Mesothelial cell of epicardium (in vitro differentiated cells): ENCODE measurements at regions not wholly inside any gene's neighbourhood (a gene's known extent, or its start where the extent isn't known, plus 50 kb on each side); places are given as distances from the start of the nearest gene placed in this dataset.
"Not testable (repeated sequence)": the region's sequence is repeated elsewhere in the genome, so short reads cannot be mapped to it uniquely, and the experiment has no call there.

Source experiments
- DNase-seq, 2 experiments: peaks; one replicate each; pipeline ENCODE4 v3.0.0; 2021; ENCODE audit warnings: low spot score in 2 of 2; ENCODE audit not compliant: unreplicated experiment in 2 of 2
- H3K27ac Mint-ChIP-seq: 2 replicates; pipeline ENCODE4 v1.8.0; 2021; ENCODE audit warnings: mixed read lengths
- H3K27me3 Mint-ChIP-seq: 2 replicates; pipeline ENCODE4 v1.8.0; 2021; ENCODE audit warnings: low read depth, mixed read lengths
- H3K36me3 Mint-ChIP-seq: 2 replicates; pipeline ENCODE4 v1.8.0; 2021; ENCODE audit warnings: mixed read lengths
- H3K4me1 Mint-ChIP-seq: 2 replicates; pipeline ENCODE4 v1.8.0; 2021; ENCODE audit warnings: mixed read lengths
- H3K4me3 Mint-ChIP-seq: 2 replicates; pipeline ENCODE4 v1.8.0; 2021; ENCODE audit warnings: mild to moderate bottlenecking, moderate library complexity, mixed read lengths
- H3K9me3 Mint-ChIP-seq: 2 replicates; pipeline ENCODE4 v1.8.0; 2021; ENCODE audit warnings: mixed read lengths
- CTCF ChIP-seq: fragments of 200-600 bp; sonication (generic); IDR thresholded peaks from one replicate; pipeline ENCODE4 v1.5.0; 2021; ENCODE audit warnings: antibody characterized with exemption; ENCODE audit not compliant: unreplicated experiment

DNA sequence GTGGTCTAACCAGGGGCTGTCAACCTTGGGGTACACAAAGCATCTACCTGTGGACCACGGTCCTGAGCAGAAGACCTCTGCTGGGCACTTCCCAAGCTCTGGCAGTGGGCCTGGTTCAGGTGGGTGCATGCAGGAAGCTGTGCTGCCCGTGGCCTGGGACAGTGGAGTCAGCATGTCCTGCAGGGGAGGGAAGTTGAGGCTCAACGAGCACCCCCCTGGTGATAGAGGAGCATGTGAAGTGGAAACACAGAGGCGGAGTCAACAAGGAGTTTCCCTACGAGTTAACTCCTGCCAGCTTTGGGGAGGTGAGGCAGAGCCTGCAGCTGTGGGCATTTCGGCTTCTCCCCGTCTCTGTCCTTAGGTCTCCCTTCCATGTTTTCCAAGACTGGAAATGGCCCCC, 67.5 kb upstream of the IRX2 start:
- DNase-seq, result no peak
- Mint-ChIP-seq H3K4me1 (no peaks in the 10 kb centered on the region), H3K9me3 (no peaks in the 10 kb centered on the region), H3K27ac (no peak overlapping the region), H3K36me3 (no peaks in the 10 kb centered on the region), H3K27me3 (peaks cover 3% of the 10 kb centered on the region), H3K4me3 (no peak overlapping the region)
- TF ChIP-seq CTCF, result no peak

GRCh38 chr5:2817031-2817603, 65.6 kb upstream of the IRX2 start:
- DNase-seq, result no peak
- no peak for TF ChIP-seq CTCF
- H3K9me3 Mint-ChIP-seq, result no peaks in the 10 kb centered on the region
- H3K27ac Mint-ChIP-seq, result no peak overlapping the region
- H3K36me3 Mint-ChIP-seq, result no peaks in the 10 kb centered on the region
- H3K4me1 Mint-ChIP-seq, result no peaks in the 10 kb centered on the region
- H3K4me3 Mint-ChIP-seq, result no peak overlapping the region
- peaks cover 8% of the 10 kb centered on the region for H3K27me3 Mint-ChIP-seq

DNA sequence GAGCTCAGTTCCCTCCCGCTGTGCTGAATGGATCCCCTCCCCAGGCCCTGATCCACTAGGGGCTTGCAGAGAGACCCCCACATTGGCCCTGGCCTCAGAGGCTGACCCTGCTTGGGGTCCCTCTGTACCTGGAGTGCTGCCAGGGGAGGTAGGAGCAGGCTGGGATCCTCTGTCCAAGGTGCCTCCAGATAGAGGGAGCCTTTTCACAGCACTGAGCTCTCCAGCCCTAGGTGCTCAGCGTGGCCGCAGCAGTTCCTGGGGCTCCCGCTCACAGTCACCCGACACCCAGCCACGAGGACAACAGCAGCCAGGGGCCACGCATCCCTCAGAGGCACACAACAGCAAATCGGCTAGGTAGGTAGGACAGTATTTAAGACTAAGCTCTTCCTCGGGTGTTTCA, 62.2 kb upstream of the IRX2 start:
- Mint-ChIP-seq H3K27me3 (peaks cover 10% of the 10 kb centered on the region), H3K36me3 (no peaks in the 10 kb centered on the region), H3K27ac (no peak overlapping the region), H3K4me3 (no peak overlapping the region), H3K9me3 (no peaks in the 10 kb centered on the region), H3K4me1 (no peaks in the 10 kb centered on the region)
- no peak for TF ChIP-seq CTCF
- DNase-seq, result no peak

DNA sequence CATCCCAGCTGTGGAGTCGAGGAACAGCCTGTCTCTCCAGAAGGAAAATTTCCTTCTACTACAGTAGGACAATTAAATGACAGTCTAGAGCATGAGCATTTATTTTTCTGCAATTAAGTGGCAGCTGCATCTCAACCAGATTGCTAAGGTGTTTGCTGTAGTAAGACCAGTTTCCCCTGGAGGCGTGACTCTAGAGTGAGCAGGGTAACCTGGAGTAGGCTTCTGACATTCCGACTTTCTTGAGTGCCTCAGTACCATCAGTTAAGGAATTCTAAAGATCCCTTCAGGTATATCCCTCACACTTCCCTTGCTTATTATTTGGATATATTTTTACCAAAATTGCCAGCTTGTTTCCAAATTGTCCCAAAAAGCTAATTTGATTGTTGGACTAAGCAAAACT, 59.2 kb upstream of the IRX2 start:
- Mint-ChIP-seq H3K27ac (no peak overlapping the region), H3K4me3 (no peak overlapping the region), H3K36me3 (no peaks in the 10 kb centered on the region), H3K9me3 (peaks cover 3% of the 10 kb centered on the region), H3K27me3 (peaks cover 10% of the 10 kb centered on the region), H3K4me1 (no peaks in the 10 kb centered on the region)
- DNase-seq, result no peak
- no peak for TF ChIP-seq CTCF

DNA sequence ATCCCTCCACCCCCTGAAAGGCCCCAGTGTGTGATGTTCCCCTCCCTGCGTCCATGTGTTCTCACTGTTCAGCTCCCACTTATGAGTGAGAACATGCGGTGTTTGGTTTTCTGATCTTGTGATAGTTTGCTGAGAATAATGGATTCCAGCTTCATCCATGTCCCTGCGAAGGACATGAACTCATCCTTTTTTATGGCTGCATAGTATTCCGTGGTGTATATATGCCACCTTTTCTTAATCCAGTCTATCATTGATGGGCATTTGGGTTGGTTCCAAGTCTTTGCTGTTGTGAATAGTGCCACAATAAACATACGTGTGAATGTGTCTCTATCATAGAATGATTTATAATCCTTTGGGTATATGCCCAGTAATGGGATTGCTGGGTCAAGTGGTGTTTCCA, 55.8 kb upstream of the IRX2 start:
- not testable (repeated sequence) for H3K27ac Mint-ChIP-seq, H3K27me3 Mint-ChIP-seq, H3K9me3 Mint-ChIP-seq, H3K4me3 Mint-ChIP-seq, DNase-seq, H3K36me3 Mint-ChIP-seq
- H3K4me1 Mint-ChIP-seq, result peaks cover 12% of the 10 kb centered on the region

GRCh38 chr5:2806176-2806575, 54.7 kb upstream of the IRX2 start:
- Mint-ChIP-seq H3K36me3 (no peaks in the 10 kb centered on the region), H3K4me3 (no peak overlapping the region), H3K27me3 (peaks cover 2% of the 10 kb centered on the region), H3K27ac (no peak overlapping the region), H3K4me1 (peaks cover 22% of the 10 kb centered on the region), H3K9me3 (peaks cover 3% of the 10 kb centered on the region)
- no peak for TF ChIP-seq CTCF
- DNase-seq, result no peak
